Neuron (in vitro differentiated cells): ENCODE measurements at regions not wholly inside any gene's neighbourhood (a gene's known extent, or its start where the extent isn't known, plus 50 kb on each side); places are given as distances from the start of the nearest gene placed in this dataset.

ENCODE experiments used
- H2AFZ ChIP-seq: one replicate; pipeline ENCODE4 v1.6.1; 2013; ENCODE audit warnings: low read depth, mild to moderate bottlenecking, inconsistent platforms, low read length, moderate library complexity
- H3K27me3 ChIP-seq: one replicate; pipeline ENCODE4 v1.6.1; 2013; ENCODE audit warnings: low read length; ENCODE audit not compliant: insufficient read depth
- H3K36me3 ChIP-seq: one replicate; pipeline ENCODE4 v1.6.1; 2013; ENCODE audit warnings: low read length; ENCODE audit not compliant: insufficient read depth
- H3K4me1 ChIP-seq: one replicate; pipeline ENCODE4 v1.6.1; 2013; ENCODE audit warnings: low read length; ENCODE audit not compliant: insufficient read depth
- H3K4me3 ChIP-seq: 2 replicates; pipeline ENCODE4 v1.5.1; 2013; ENCODE audit warnings: mild to moderate bottlenecking, low read length, moderate library complexity
- H3K9me3 ChIP-seq: one replicate; pipeline ENCODE4 v1.6.1; 2013; ENCODE audit warnings: low read length

DNA sequence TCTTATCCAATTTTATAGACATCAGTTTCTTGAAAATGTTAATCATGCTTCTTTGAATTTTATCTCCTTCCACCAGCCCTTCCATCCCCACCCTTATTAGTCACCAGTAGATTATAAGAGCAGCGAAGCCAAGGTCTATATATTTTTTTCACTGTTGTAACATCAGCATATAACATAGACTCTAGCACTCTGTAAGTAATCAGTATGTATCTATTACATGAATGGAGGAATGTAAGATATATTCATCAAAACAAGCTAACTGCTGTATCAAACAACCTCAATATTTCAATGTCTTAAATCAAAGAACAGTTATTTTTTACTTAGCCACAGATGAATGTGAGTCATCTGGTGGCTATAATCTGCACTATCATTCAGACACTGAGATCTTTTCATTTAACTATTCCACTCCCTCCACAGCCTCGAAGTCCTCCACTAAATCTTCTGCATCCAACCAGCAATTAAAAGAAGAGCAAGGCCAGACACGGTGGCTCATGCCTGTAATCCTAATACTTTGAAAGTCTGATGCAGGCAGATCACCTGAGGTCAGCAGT, 178.9 kb downstream of the CENPC start:
- H3K36me3 ChIP-seq = no peaks in the 10 kb centered on the region
- no peak overlapping the region for H3K4me3 ChIP-seq
- no peak overlapping the region for H2AFZ ChIP-seq
- no peaks in the 10 kb centered on the region for H3K4me1 ChIP-seq
- no peaks in the 10 kb centered on the region for H3K9me3 ChIP-seq
- H3K27me3 ChIP-seq = no peaks in the 10 kb centered on the region

DNA sequence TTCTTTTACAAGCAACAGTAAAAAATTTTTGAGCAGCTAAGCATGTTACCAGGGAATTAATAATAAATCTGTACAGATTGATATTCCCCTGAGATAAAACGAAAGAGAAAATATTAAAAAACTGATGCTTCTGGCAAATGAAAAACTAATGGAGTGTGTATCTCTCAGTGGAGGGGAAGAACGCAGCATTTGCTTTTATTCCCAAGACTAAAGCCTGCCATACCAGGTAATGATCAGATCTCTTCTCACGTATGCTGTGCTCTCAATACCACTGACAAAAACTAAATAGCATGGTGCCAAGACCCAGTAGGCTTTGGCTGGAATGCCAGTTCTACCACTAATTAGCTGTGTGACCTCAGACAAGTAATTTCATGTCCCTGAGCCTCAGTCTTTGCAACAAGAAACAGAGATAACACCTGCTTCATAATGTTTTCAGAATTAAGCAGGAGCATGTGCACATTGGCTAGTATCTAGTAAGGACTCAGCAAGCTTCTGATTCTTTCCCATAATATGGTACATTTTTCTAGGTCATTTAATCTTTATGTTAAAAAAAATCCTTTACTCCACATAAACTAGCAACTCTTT, 179.6 kb downstream of the CENPC start:
- Histone ChIP-seq H3K4me1 (no peaks in the 10 kb centered on the region), H2AFZ (no peak overlapping the region), H3K9me3 (no peaks in the 10 kb centered on the region), H3K36me3 (no peaks in the 10 kb centered on the region), H3K27me3 (no peaks in the 10 kb centered on the region), H3K4me3 (no peak overlapping the region)

DNA sequence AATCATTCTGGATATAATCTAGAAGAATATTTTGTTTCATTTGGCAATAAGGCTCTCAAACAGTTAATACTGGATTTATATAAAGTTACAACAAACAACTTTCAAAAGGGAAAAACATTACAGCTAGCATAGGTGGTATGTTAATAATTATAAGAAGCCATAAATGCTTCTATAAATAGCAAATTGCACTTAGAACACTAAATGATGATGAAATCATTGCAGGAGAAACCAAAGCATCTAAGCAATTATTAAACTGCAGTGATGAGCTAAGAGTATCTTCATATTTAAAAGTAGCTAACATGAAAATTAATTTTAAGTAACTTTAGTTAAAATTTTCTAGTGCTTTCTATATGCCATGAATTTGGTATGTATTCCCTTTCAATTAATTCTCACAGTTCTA, 189.5 kb downstream of the CENPC start:
- Histone ChIP-seq H3K4me1 (no peaks in the 10 kb centered on the region), H3K9me3 (no peaks in the 10 kb centered on the region), H3K36me3 (no peaks in the 10 kb centered on the region), H2AFZ (no peak overlapping the region), H3K4me3 (no peak overlapping the region), H3K27me3 (no peaks in the 10 kb centered on the region)

DNA sequence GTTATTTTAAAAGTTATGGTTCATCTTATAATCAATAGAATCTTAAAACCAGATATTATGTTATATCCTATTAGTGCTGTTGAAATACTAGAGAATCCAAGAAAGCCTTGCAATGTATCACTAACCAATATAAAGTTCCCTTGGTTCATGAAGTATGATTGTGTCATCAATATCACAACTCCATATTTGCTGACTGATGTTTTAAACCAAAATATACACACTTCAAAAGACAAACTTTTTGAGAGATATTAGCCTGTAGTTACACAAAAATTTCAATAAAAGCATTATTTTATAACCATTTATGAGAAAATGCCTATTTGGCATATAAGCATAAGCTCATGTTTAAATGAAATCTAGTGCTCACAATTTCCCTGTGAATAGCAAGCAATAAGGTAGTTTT, 198.6 kb downstream of the CENPC start:
- H3K4me3 ChIP-seq = no peak overlapping the region
- H3K27me3 ChIP-seq = no peaks in the 10 kb centered on the region
- H3K4me1 ChIP-seq = peaks cover 16% of the 10 kb centered on the region
- H3K9me3 ChIP-seq = no peaks in the 10 kb centered on the region
- no peak overlapping the region for H2AFZ ChIP-seq
- H3K36me3 ChIP-seq = no peaks in the 10 kb centered on the region

DNA sequence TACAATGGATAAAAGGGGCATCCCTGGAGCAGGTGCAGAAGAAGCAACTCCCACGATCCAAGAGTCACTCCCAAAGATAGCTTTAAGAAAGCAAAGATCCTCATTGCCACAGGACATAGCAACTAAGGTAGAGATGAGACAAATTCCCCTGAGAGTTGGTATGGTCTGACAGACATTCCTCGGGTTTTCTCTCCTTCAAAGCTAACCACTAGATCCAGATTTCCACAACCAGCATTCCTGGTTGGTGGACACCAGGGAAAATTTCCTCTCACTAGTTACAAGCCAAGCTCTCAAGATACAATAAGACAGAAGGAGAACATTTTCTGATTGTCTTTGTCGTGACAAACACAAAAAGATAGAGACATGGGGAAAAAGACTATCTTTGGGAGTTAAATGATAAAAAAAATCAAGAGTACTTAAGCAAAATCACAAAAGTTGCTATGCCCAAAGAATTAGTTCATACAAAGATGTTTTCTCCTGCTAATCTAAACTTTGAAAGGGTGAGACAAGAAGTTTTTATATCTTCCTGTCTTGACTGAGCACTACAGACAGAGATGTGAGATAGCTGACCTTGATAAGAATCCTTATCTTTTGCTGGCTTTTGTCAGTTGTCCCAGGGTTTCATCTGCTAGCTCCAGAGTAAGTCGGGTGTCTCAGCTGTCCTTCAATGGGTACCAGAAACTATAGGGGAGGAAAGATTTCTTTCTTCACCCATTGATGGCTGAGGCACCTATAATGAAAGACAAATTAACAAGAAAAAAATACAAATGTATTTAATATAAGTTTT, 200.5 kb downstream of the CENPC start:
- H3K36me3 ChIP-seq = no peaks in the 10 kb centered on the region
- H3K4me3 ChIP-seq = no peak overlapping the region
- peaks cover 16% of the 10 kb centered on the region for H3K4me1 ChIP-seq
- no peaks in the 10 kb centered on the region for H3K27me3 ChIP-seq
- no peaks in the 10 kb centered on the region for H3K9me3 ChIP-seq
- H2AFZ ChIP-seq = no peak overlapping the region

DNA sequence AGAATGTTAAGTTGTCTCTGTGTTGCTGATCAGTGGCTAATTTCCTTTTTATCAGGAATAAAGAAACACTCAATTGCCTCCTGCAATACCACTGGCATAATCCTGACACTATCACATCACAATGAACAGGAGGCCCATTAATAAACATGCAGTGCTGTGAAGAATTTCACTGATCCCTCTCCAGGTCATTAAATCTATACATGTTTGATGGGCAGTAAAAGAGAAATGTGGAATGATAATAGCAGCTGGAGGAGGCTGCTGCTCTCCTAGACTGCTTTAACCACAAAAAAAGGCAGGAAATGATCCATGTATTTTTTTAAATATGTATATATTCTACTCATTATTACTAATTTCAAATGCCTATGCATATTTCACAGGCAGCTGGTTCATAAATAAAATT, 202.1 kb downstream of the CENPC start:
- H3K36me3 ChIP-seq = no peaks in the 10 kb centered on the region
- H3K4me3 ChIP-seq = no peak overlapping the region

DNA sequence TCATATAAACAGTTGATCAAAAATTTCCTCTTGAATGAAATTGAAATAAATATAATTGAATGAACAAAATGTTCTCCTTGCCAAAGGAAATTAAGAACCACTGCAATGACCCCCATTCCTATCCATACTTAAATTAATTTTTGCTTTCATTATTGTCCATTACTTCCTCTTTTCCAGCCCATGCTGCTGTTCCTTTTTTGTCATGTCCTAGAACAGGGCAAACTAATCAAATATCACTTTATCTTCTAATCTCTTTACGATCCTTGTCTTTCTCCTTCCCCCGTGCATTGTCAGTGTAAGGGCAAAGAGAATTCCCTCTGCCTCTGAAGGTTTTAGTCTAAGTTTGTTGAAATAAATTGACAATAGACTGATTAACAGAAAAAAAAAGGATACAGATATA, 203.0 kb downstream of the CENPC start:
- peaks cover 16% of the 10 kb centered on the region for H3K4me1 ChIP-seq
- no peaks in the 10 kb centered on the region for H3K36me3 ChIP-seq
- H3K27me3 ChIP-seq = no peaks in the 10 kb centered on the region
- H2AFZ ChIP-seq = no peak overlapping the region
- H3K9me3 ChIP-seq = no peaks in the 10 kb centered on the region
- H3K4me3 ChIP-seq = no peak overlapping the region

More for the DNA sequence above, 202.1 kb downstream of the CENPC start:
- Histone ChIP-seq H3K27me3 (no peaks in the 10 kb centered on the region), H2AFZ (no peak overlapping the region), H3K4me1 (peaks cover 16% of the 10 kb centered on the region), H3K9me3 (no peaks in the 10 kb centered on the region)

DNA sequence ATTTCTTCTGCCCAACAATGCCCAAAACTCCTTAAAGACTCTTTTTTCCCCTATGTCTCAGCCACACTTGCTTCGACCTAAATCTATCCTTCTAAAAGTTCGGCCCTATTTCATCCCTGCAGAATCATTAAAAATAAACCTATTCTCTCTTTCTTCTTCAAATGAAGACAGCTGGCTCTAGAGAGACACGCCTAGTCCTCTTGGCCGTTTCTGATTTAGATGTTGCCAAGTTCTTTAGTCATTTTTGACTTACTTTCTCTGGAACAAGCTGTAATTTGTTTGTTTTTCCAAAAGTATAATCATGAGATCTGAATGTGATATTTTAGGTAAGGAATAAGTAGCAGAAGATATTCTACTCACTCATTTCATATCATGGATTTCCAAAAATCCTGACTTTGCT, 211.6 kb downstream of the CENPC start:
- Histone ChIP-seq H3K4me3 (no peak overlapping the region), H3K27me3 (no peaks in the 10 kb centered on the region), H2AFZ (no peak overlapping the region), H3K36me3 (no peaks in the 10 kb centered on the region), H3K4me1 (no peaks in the 10 kb centered on the region), H3K9me3 (no peaks in the 10 kb centered on the region)

DNA sequence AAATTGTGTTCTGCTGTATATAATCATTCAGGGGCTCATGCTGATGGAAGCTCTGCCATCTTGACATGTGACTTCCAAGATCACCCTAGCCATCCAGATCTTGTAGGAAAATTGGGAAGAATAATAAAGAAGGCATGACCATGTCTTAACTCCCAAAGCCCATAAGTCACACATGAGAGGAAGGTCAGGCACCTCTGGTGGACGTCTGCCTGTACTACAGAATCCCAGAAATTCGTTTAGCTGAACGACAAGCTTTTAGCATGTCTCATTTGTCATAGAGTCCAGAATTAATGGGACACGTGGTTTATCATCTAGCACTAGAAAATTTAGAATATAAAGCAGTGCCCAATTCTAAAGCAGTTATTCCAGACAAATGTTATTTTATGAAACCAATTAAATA, 212.7 kb downstream of the CENPC start:
- Histone ChIP-seq H3K4me3 (no peak overlapping the region), H3K27me3 (no peaks in the 10 kb centered on the region), H2AFZ (no peak overlapping the region), H3K36me3 (no peaks in the 10 kb centered on the region), H3K4me1 (no peaks in the 10 kb centered on the region), H3K9me3 (no peaks in the 10 kb centered on the region)

DNA sequence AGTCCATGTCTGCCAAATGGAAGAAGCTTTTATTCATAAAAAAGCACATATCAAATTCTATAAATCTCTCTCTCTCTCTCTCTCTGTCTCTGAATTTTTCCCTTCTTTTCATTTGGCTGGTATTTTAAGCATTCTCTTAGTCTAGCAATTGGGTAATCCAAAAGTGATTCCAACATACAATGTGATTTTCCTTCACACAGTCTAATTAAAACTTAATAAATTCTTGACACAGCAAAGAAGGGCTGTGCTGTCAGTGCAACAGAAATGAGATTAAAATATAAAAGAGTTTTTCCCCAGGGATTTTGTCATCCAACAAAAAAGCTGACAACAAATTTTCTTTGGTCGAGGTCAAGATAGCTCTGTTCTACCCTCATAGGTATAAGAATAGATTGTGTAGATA, 216.9 kb downstream of the CENPC start:
- no peak overlapping the region for H3K4me3 ChIP-seq
- H2AFZ ChIP-seq = no peak overlapping the region
- H3K36me3 ChIP-seq = no peaks in the 10 kb centered on the region
- H3K9me3 ChIP-seq = no peaks in the 10 kb centered on the region
- H3K27me3 ChIP-seq = no peaks in the 10 kb centered on the region
- no peaks in the 10 kb centered on the region for H3K4me1 ChIP-seq

DNA sequence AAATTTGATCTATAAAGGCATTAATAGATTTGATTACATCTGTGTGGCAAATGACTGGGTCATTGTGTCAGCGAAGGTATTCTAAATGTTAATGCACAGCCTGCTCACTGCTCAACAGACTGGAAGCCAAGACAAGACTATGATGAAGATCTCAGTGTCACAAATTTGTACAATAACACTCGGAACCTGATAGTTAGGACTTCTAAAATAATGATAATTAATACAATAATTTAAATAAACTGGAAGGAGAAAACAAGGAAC, 217.4 kb downstream of the CENPC start:
- Histone ChIP-seq H3K4me1 (no peaks in the 10 kb centered on the region), H3K9me3 (no peaks in the 10 kb centered on the region), H2AFZ (no peak overlapping the region), H3K36me3 (no peaks in the 10 kb centered on the region), H3K4me3 (no peak overlapping the region), H3K27me3 (no peaks in the 10 kb centered on the region)

DNA sequence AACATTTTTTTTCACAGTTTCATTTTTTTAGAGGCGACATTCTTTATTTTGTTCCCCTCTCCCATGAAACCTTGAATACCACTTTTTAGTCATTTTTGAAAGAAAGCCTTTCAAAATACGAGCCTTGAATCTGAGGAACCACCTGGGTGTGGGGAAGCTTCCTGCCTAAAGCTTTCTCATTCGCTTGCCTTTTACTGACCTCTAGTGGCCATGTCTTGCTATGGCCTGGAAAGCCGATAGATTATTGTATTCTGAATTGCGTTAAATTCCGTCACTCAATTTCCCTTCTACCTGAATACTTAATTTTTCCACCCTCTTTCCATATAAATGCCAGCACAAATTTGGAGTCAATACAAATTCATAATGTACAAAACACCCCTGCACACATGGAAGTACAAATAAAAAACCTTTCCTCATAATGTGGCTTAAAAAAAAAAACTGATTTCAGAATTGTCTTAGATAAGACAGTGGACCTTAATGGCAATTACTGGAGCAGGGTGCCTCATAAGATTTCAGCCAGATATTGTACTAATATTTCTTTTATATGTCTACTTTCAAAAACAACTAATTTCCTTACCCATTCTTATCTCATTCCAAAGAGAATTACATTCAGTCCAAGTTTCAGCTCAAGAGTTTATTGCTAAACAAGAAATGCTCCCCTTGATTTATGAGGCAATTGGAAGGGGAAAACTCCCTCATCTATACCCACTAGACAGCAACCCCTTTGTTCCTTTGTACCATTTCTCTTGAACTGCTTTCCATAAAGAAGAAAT, 217.9 kb downstream of the CENPC start:
- Histone ChIP-seq H3K36me3 (no peaks in the 10 kb centered on the region), H3K4me3 (no peak overlapping the region), H2AFZ (no peak overlapping the region), H3K27me3 (no peaks in the 10 kb centered on the region), H3K9me3 (no peaks in the 10 kb centered on the region), H3K4me1 (no peaks in the 10 kb centered on the region)

DNA sequence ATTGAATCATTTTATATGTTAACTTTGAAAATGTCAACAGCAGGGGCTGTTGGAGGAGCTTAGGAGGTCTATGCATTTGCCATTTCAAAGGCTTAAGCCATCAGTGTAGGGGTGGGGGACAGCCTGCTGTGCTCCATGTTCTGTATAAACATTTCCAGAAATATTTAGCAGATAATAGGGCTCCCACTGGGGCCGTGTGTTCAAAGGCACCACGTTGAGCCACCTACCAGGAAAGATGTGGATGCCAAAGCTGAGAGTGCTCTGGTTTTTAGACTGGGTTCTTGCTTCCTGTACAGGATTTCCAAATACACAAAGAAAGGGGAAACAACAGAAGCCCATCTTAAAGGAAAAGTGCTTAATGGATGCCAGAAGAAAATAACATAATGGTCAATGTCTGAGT, 219.5 kb downstream of the CENPC start:
- H3K4me3 ChIP-seq = no peak overlapping the region
- H3K4me1 ChIP-seq = no peaks in the 10 kb centered on the region
- no peaks in the 10 kb centered on the region for H3K36me3 ChIP-seq
- H3K27me3 ChIP-seq = no peaks in the 10 kb centered on the region
- no peaks in the 10 kb centered on the region for H3K9me3 ChIP-seq
- H2AFZ ChIP-seq = no peak overlapping the region
